GM13977 (cell line): ENCODE measurements at regions not wholly inside any gene's neighbourhood (a gene's known extent, or its start where the extent isn't known, plus 50 kb on each side); places are given as distances from the start of the nearest gene placed in this dataset.

Experiments
- DNase-seq: peaks from one replicate; pipeline ENCODE4 v3.0.0; 2012; ENCODE audit warnings: low spot score
- in situ Hi-C: fragments of 300-500 bp; cut with MboI; formaldehyde crosslinking; loops from one replicate; pipeline ENCODE4 v1.12.0; 2022; ENCODE audit warnings: low sequenced_read_pairs, low pct_unique_long_range_greater_than_20kb, mixed read lengths, inconsistent platforms; ENCODE audit not compliant: unreplicated experiment
- TF ChIP-seq, protein P1 (sequence below): IDR thresholded peaks from 2 replicates; pipeline ENCODE4 v1.5.1; 2012; ENCODE audit warnings: mild to moderate bottlenecking, control low read depth; ENCODE audit not compliant: insufficient read depth; ENCODE audit errors: extremely low read depth, missing control alignments

DNA sequence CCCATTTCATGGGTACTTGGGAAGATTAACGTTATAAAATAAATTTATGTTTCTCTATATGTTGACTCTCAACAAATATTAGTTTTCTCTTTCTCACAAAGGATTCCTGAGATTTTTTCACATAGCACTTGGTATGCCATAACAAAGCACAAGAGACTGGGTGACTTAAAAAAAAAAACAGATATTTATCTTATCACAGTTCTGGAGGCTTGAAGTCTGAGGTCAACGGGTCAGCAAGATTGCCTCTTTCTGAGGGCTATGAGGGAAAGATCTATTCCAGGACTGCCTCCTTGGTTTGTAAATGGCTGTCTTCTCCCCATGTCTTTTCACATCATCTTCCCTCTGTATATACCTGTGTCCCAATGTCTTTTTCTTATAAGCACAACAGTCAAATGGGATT is 153.5 kb upstream of the DIO2 start:
- no peak for DNase-seq
- TF ChIP-seq, protein P1, sequence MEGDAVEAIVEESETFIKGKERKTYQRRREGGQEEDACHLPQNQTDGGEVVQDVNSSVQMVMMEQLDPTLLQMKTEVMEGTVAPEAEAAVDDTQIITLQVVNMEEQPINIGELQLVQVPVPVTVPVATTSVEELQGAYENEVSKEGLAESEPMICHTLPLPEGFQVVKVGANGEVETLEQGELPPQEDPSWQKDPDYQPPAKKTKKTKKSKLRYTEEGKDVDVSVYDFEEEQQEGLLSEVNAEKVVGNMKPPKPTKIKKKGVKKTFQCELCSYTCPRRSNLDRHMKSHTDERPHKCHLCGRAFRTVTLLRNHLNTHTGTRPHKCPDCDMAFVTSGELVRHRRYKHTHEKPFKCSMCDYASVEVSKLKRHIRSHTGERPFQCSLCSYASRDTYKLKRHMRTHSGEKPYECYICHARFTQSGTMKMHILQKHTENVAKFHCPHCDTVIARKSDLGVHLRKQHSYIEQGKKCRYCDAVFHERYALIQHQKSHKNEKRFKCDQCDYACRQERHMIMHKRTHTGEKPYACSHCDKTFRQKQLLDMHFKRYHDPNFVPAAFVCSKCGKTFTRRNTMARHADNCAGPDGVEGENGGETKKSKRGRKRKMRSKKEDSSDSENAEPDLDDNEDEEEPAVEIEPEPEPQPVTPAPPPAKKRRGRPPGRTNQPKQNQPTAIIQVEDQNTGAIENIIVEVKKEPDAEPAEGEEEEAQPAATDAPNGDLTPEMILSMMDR, result no peak
- in situ Hi-C loops, result no loop called here

DNA sequence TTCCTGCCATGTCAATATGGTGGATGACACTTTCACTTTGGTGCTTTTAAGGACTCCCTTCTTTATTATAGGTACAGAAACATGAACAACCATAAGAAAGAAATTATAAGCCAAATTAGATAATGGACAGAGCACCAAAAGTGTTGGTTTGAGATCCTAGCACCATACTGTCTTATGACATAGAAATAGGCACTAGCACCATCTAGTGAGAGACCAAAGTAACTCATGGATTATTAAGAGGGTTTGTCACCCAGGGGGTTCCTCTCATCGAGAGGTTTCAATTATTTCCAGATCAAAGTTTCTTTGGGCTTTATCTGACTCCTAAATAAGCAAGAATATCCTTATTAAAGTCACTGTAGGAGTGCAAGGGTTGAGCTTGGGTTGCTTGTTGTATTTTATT is 153.0 kb upstream of the DIO2 start:
- DNase-seq, result peak; percentile 5
- in situ Hi-C loops, result no loop called here
- TF ChIP-seq, protein P1, result peak; percentile 21

DNA sequence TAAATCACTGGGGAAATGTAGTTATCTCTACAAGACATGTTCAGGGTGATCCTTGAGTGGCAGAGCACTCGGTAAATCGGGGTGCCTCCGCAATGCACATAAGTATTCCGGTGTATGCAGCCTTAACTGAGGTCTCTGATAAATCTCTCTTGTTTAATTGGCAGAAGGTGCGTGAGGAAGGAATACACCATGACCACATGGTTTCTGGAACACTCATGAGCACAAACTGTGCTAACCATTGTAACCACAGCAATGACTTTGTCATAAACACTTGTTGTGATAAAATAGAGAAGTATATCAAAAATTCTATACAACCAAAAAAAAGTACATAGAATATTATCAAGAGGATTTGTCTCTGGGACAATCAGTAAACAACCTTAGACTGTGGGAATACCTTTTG is 146.8 kb upstream of the DIO2 start:
- no peak for DNase-seq
- TF ChIP-seq, protein P1, result no peak
- in situ Hi-C loops, result no loop called here

DNA sequence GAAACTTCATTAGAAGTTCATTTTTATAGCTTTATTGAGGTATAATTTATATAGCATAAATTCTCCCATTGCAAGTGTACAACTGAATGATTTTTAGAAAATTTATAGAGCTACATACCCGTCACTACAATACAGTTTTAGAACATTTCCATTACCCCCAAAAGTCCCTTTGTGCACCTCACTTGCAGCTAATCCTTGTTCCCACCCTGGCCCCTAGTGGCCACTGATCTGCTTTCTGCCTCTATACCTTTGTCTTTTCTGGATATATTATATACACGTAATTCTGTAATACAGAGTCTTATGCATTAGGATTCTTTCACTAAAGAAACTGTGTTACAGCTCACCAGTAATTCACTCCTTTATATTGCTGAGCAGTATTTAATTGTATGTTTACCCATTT is 145.1 kb upstream of the DIO2 start:
- TF ChIP-seq, protein P1, result peak; percentile 1
- DNase-seq, result no peak
- in situ Hi-C loops, result no loop called here

DNA sequence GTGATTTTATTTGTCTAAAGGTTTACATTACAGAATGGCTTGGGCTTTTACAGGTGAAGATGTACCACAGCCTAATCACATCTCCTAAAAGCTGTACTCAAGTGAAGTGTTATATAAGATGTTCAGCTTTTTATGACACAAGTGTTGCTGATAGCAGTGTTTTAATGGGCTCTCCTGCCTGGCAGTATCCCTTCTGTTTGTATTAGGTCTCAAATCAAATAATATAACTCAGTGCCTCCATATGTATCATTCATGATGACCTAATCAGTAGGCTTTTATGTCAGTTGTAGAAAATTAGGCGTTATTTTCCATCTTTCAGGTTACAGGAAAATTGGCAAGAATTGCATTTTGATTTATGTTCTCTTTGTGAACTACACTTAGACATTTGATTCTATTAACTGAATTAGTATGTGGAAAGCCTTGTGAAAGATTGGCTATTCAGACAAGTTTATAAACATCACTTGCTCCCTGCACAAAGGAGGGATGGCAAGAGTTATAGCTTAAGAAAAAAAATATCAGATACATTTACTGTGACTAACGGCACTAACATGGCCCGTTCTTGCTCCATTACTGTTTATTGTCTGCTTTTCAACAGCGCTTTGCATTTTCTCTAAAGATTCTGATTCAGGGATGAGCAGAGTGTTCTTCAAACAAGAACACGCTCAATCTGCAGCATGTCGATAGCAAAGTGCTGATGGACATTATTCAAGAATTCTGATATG is 143.7 kb upstream of the DIO2 start:
- in situ Hi-C loops, result no loop called here
- DNase-seq, result no peak
- TF ChIP-seq, protein P1, result no peak

DNA sequence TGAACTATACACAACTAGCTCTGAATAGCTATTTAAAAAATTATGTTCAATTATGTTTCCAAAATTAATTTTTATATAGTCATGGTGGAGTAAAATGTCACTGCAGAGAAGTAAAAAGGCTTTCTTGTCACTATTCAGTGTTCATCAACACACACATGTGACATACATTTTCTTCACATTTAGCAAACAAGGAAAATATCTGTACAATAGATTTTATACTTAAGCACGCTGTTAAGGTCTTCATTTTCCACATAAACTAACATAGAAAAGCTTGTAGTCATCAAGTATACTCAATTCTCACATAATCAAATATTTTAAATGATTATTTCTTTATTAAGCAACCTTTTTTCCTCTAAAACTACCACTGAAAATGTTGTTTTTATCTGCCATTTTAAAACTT is 141.2 kb upstream of the DIO2 start:
- in situ Hi-C loops, result no loop called here
- no peak for DNase-seq
- TF ChIP-seq, protein P1, result no peak

DNA sequence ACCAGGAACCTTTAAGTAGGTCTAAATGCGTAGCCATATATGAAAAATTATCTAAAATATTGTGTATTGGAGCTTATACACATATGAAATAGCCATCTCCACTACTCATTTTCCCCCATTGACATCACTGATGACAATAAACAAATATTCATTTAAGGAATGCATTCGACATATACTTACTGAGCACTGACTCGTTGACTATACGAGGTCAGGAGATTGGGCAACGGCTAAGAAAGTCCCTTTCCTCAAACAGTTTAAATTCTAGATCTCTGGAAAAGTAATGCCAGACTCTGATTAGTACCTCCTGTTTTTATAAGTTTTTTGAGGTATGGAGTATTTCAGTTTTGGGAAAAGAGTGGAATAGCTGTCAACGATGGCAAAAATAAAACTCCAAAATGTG is 139.4 kb upstream of the DIO2 start:
- DNase-seq, result no peak
- TF ChIP-seq, protein P1, result no peak
- in situ Hi-C loops, result no loop called here
